ENCODE measurements at regions not wholly inside any gene's neighbourhood (a gene's known extent, or its start where the extent isn't known, plus 50 kb on each side); places are given as distances from the start of the nearest gene placed in this dataset.
"Not testable (repeated sequence)": the region's sequence is repeated elsewhere in the genome, so short reads cannot be mapped to it uniquely, and the experiment has no call there.

GRCh38 chr9:120338340-120338739 lies 241.6 kb downstream of the CDK5RAP2 start:
- DNase-seq (ENCODE audit: low spot score), result no peak

- no peak for DNase-seq (ENCODE audit: low spot score)
These were observed 242.8 kb downstream of the CDK5RAP2 start for GRCh38 chr9:120337131-120337530.

GRCh38 chr9:120336753-120337090 lies 243.2 kb downstream of the CDK5RAP2 start:
- no peak for DNase-seq (ENCODE audit: low spot score)

- DNase-seq (ENCODE audit: low spot score), result no peak
These were observed 243.8 kb downstream of the CDK5RAP2 start for GRCh38 chr9:120336021-120336752.

- no peak for DNase-seq (ENCODE audit: low spot score)
These were observed 248.1 kb downstream of the CDK5RAP2 start for GRCh38 chr9:120331913-120332312.

- DNase-seq (ENCODE audit: low spot score), result no peak
These were observed 249.9 kb downstream of the CDK5RAP2 start for GRCh38 chr9:120330031-120330430.

- no peak for DNase-seq (ENCODE audit: low spot score)
These were observed 252.6 kb downstream of the CDK5RAP2 start for GRCh38 chr9:120327322-120327721.

- DNase-seq (ENCODE audit: low spot score), result no peak
These were observed 253.8 kb downstream of the CDK5RAP2 start for GRCh38 chr9:120326049-120326693.

- no peak for DNase-seq (ENCODE audit: low spot score)
These were observed 254.8 kb downstream of the CDK5RAP2 start for GRCh38 chr9:120324996-120325642.

GRCh38 chr9:120324461-120324860 lies 255.5 kb downstream of the CDK5RAP2 start:
- DNase-seq (ENCODE audit: low spot score), result no peak

- DNase-seq (ENCODE audit: low spot score), result no peak
These were observed 256.8 kb downstream of the CDK5RAP2 start for GRCh38 chr9:120323125-120323524.

GRCh38 chr9:120319452-120319851 lies 260.5 kb downstream of the CDK5RAP2 start:
- DNase-seq (ENCODE audit: low spot score), result no peak

GRCh38 chr9:120315154-120315553 lies 264.8 kb downstream of the CDK5RAP2 start:
- DNase-seq (ENCODE audit: low spot score), result no peak

GRCh38 chr9:120312031-120312430 lies 267.9 kb downstream of the CDK5RAP2 start:
- DNase-seq (ENCODE audit: low spot score), result no peak

GRCh38 chr9:120310035-120310434 lies 269.9 kb downstream of the CDK5RAP2 start:
- DNase-seq (ENCODE audit: low spot score), result no peak

GRCh38 chr9:120308495-120308894 lies 271.5 kb downstream of the CDK5RAP2 start:
- DNase-seq (ENCODE audit: low spot score), result no peak

- DNase-seq (ENCODE audit: low spot score), result no peak
These were observed 272.4 kb downstream of the CDK5RAP2 start for GRCh38 chr9:120307599-120307998.

GRCh38 chr9:120306561-120306960 lies 273.4 kb downstream of the CDK5RAP2 start:
- no peak for DNase-seq (ENCODE audit: low spot score)

- DNase-seq (ENCODE audit: low spot score), result no peak
These were observed 273.9 kb downstream of the CDK5RAP2 start for GRCh38 chr9:120306088-120306487.

GRCh38 chr9:120304896-120305295 lies 275.1 kb downstream of the CDK5RAP2 start:
- not testable (repeated sequence) for DNase-seq (ENCODE audit: low spot score)

- no peak for DNase-seq (ENCODE audit: low spot score)
These were observed 276.4 kb downstream of the CDK5RAP2 start for GRCh38 chr9:120303519-120303918.

- no peak for DNase-seq (ENCODE audit: low spot score)
These were observed 280.2 kb downstream of the CDK5RAP2 start for GRCh38 chr9:120299785-120300184.

GRCh38 chr9:120294003-120294402 lies 286.0 kb downstream of the CDK5RAP2 start:
- no peak for DNase-seq (ENCODE audit: low spot score)
